Astrocyte (in vitro differentiated cells and primary cell): ENCODE measurements at regions not wholly inside any gene's neighbourhood (a gene's known extent, or its start where the extent isn't known, plus 50 kb on each side); places are given as distances from the start of the nearest gene placed in this dataset.

Source experiments
- DNase-seq: peaks from one replicate; pipeline ENCODE4 v3.0.0-alpha.2; 2010; ENCODE audit warnings: low read depth
- FAIRE-seq: peaks from 2 replicates; lab custom pipeline; 2011; peaks lifted over from hg19 to GRCh38; lab: Jason Lieb, UNC
- H2AFZ ChIP-seq: 2 replicates; pipeline ENCODE4 v1.6.0; 2012; ENCODE audit warnings: low read depth, low read length, inconsistent platforms
- H3K27ac ChIP-seq: 2 replicates; pipeline ENCODE4 v1.5.1; 2011; ENCODE audit warnings: low read depth, low read length, inconsistent platforms
- H3K27me3 ChIP-seq: 2 replicates; pipeline ENCODE4 v1.6.0; 2011; ENCODE audit warnings: low read length, inconsistent platforms; ENCODE audit not compliant: insufficient read depth
- H3K36me3 ChIP-seq: 2 replicates; pipeline ENCODE4 v1.5.1; 2011; ENCODE audit warnings: low read length, inconsistent platforms; ENCODE audit not compliant: insufficient read depth
- H3K4me1 ChIP-seq: 2 replicates; pipeline ENCODE4 v1.5.1; 2011; ENCODE audit warnings: low read length, inconsistent platforms; ENCODE audit not compliant: insufficient read depth
- H3K4me2 ChIP-seq: 2 replicates; pipeline ENCODE4 v1.6.0; 2012; ENCODE audit warnings: low read length, inconsistent platforms
- H3K4me3 ChIP-seq: 2 replicates; pipeline ENCODE4 v1.5.1; 2011; ENCODE audit warnings: low read depth, mild to moderate bottlenecking, low read length, inconsistent platforms; ENCODE audit not compliant: insufficient read depth
- H3K79me2 ChIP-seq: 2 replicates; pipeline ENCODE4 v1.6.0; 2012; ENCODE audit warnings: mild to moderate bottlenecking, low read length, inconsistent platforms; ENCODE audit not compliant: insufficient read depth
- H3K9ac ChIP-seq: 2 replicates; pipeline ENCODE4 v1.6.0; 2012; ENCODE audit warnings: mild to moderate bottlenecking, low read length, inconsistent platforms
- H3K9me3 ChIP-seq: 2 replicates; pipeline ENCODE4 v1.5.1; 2012; ENCODE audit warnings: low read depth, mild to moderate bottlenecking, low read length, inconsistent platforms; ENCODE audit not compliant: insufficient read depth
- H4K20me1 ChIP-seq: 2 replicates; pipeline ENCODE4 v1.6.0; 2012; ENCODE audit warnings: low read length, inconsistent platforms; ENCODE audit not compliant: insufficient read depth
- H3K27ac Mint-ChIP-seq: one replicate; pipeline ENCODE4 v1.8.0; 2021; ENCODE audit warnings: mild to moderate bottlenecking, mixed read lengths; ENCODE audit not compliant: unreplicated experiment
- H3K27me3 Mint-ChIP-seq: one replicate; pipeline ENCODE4 v1.8.0; 2021; ENCODE audit warnings: low read depth, mixed read lengths; ENCODE audit not compliant: unreplicated experiment
- H3K36me3 Mint-ChIP-seq: one replicate; pipeline ENCODE4 v1.8.0; 2021; ENCODE audit warnings: low read depth, mixed read lengths; ENCODE audit not compliant: unreplicated experiment
- H3K4me1 Mint-ChIP-seq: one replicate; pipeline ENCODE4 v1.8.0; 2021; ENCODE audit warnings: low read depth, mixed read lengths; ENCODE audit not compliant: unreplicated experiment
- H3K4me3 Mint-ChIP-seq: one replicate; pipeline ENCODE4 v1.8.0; 2021; ENCODE audit warnings: mild to moderate bottlenecking, moderate library complexity, mixed read lengths; ENCODE audit not compliant: unreplicated experiment
- H3K9me3 Mint-ChIP-seq: one replicate; pipeline ENCODE4 v1.8.0; 2021; ENCODE audit warnings: mild to moderate bottlenecking, mixed read lengths; ENCODE audit not compliant: unreplicated experiment
- CTCF ChIP-seq: IDR thresholded peaks from 2 replicates; pipeline ENCODE4 v1.5.1; 2011; ENCODE audit warnings: low read depth, mild to moderate bottlenecking, inconsistent platforms, low read length, moderate library complexity; ENCODE audit not compliant: insufficient read depth
- EZH2 ChIP-seq: IDR thresholded peaks from 2 replicates; pipeline ENCODE4 v1.6.1; 2012; ENCODE audit warnings: mild to moderate bottlenecking, low read length, inconsistent platforms; ENCODE audit not compliant: insufficient read depth

- no peak for FAIRE-seq
- TF ChIP-seq EZH2: no peak
- TF ChIP-seq CTCF: no peak
- H3K9me3 ChIP-seq: no peaks in the 10 kb centered on the region
- Mint-ChIP-seq H3K36me3 (no peaks in the 10 kb centered on the region), H3K27me3 (peaks cover 14% of the 10 kb centered on the region), H3K4me3 (no peak overlapping the region), H3K27ac (no peak overlapping the region), H3K9me3 (peaks cover 1% of the 10 kb centered on the region), H3K4me1 (peaks cover 16% of the 10 kb centered on the region)
- H3K79me2 ChIP-seq: no peaks in the 10 kb centered on the region
- no peak overlapping the region for H2AFZ ChIP-seq
- H3K9ac ChIP-seq: no peak overlapping the region
- DNase-seq: no peak
- peaks cover 2% of the 10 kb centered on the region for H3K27me3 ChIP-seq
- peaks cover 14% of the 10 kb centered on the region for H3K4me1 ChIP-seq
- H3K4me3 ChIP-seq: no peak overlapping the region
- H3K4me2 ChIP-seq: no peak overlapping the region
- no peaks in the 10 kb centered on the region for H3K36me3 ChIP-seq
- no peaks in the 10 kb centered on the region for H4K20me1 ChIP-seq
- H3K27ac ChIP-seq: no peak overlapping the region
Observed at GRCh38 chr2:216768908-216769411, 73.6 kb upstream of the IGFBP5 start.

GRCh38 chr2:216765761-216766262 is 70.5 kb upstream of the IGFBP5 start:
- Histone ChIP-seq H3K4me3 (no peak overlapping the region), H3K4me1 (peaks cover 4% of the 10 kb centered on the region), H3K9me3 (no peaks in the 10 kb centered on the region), H3K9ac (peak overlapping the region; percentile 25), H3K27me3 (peaks cover 2% of the 10 kb centered on the region), H3K79me2 (no peaks in the 10 kb centered on the region), H2AFZ (peak overlapping the region; percentile 44), H3K27ac (no peak overlapping the region), H3K4me2 (peak overlapping the region; percentile 64), H3K36me3 (no peaks in the 10 kb centered on the region), H4K20me1 (no peaks in the 10 kb centered on the region)
- H3K4me3 Mint-ChIP-seq: no peak overlapping the region
- H3K9me3 Mint-ChIP-seq: peaks cover 3% of the 10 kb centered on the region
- no peak for DNase-seq
- no peaks in the 10 kb centered on the region for H3K36me3 Mint-ChIP-seq
- TF ChIP-seq EZH2 (no peak), CTCF (no peak)
- peaks cover 19% of the 10 kb centered on the region for H3K27me3 Mint-ChIP-seq
- H3K27ac Mint-ChIP-seq: no peak overlapping the region
- H3K4me1 Mint-ChIP-seq: peaks cover 6% of the 10 kb centered on the region
- no peak for FAIRE-seq

- H3K4me2 ChIP-seq: no peak overlapping the region
- H3K27ac Mint-ChIP-seq: no peak overlapping the region
- H3K9ac ChIP-seq: no peak overlapping the region
- peaks cover 6% of the 10 kb centered on the region for H3K4me1 Mint-ChIP-seq
- H3K4me1 ChIP-seq: peaks cover 4% of the 10 kb centered on the region
- H3K4me3 ChIP-seq: no peak overlapping the region
- FAIRE-seq (no peak), DNase-seq (no peak)
- TF ChIP-seq CTCF (no peak), EZH2 (no peak)
- H3K27me3 ChIP-seq: peaks cover 2% of the 10 kb centered on the region
- no peaks in the 10 kb centered on the region for H3K79me2 ChIP-seq
- no peak overlapping the region for H3K27ac ChIP-seq
- no peaks in the 10 kb centered on the region for H3K36me3 Mint-ChIP-seq
- no peaks in the 10 kb centered on the region for H4K20me1 ChIP-seq
- H3K36me3 ChIP-seq: no peaks in the 10 kb centered on the region
- peaks cover 3% of the 10 kb centered on the region for H3K9me3 Mint-ChIP-seq
- no peak overlapping the region for H3K4me3 Mint-ChIP-seq
- H3K9me3 ChIP-seq: no peaks in the 10 kb centered on the region
- peaks cover 17% of the 10 kb centered on the region for H3K27me3 Mint-ChIP-seq
- no peak overlapping the region for H2AFZ ChIP-seq
Observed at GRCh38 chr2:216763396-216763795, 68.0 kb upstream of the IGFBP5 start.
